ENCODE measurements at regions not wholly inside any gene's neighbourhood (a gene's known extent, or its start where the extent isn't known, plus 50 kb on each side); places are given as distances from the start of the nearest gene placed in this dataset.
"Not testable (repeated sequence)": the region's sequence is repeated elsewhere in the genome, so short reads cannot be mapped to it uniquely, and the experiment has no call there.

DNA sequence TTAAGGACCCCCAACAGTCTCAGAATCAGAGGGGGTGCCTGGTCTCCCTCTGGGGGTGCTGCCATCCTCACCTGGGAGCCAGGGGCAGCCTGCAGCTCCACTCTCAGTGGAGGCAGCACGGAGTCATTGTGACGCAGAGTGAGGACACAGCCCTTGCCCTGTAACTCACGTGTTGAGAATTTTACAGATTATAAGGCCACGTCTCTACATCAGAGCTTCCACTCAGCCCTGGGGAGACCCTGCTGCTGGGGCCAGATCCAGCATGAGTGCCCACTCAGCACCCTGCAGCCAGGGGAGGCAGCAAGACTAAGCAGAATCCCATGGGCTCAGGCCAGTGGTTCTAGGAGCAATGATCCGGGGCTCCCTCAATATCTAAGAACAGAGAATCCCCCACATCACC, 137.4 kb upstream of the AFDN start:
- H3K4me3 Mint-ChIP-seq, result no peak overlapping the region
- no peaks in the 10 kb centered on the region for H3K36me3 Mint-ChIP-seq
- peaks cover 16% of the 10 kb centered on the region for H3K27me3 Mint-ChIP-seq
- H3K9me3 Mint-ChIP-seq, result no peaks in the 10 kb centered on the region
- H3K4me1 Mint-ChIP-seq, result no peaks in the 10 kb centered on the region
- H3K27ac Mint-ChIP-seq, result no peak overlapping the region

DNA sequence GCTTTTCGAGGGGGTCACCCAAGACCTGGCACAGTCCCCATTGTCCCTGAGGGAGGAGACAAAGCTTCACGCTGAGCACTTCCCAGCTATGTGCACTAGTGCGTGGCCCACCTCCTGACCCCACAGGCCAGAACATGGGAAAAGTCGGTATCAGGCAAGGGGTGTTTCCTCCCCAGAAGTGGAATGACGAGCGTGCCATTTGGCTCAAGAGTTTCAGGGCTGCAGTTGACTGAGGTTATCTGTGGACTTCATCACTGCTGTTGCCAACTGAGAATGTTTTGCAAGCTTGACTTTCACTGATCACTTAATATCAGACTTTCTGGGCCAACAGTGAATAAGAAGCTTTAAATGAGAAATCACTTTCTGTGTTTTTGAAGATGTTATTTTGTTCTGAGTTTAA, 137.0 kb upstream of the AFDN start:
- no peaks in the 10 kb centered on the region for H3K9me3 Mint-ChIP-seq
- H3K27ac Mint-ChIP-seq, result no peak overlapping the region
- no peaks in the 10 kb centered on the region for H3K36me3 Mint-ChIP-seq
- peaks cover 16% of the 10 kb centered on the region for H3K27me3 Mint-ChIP-seq
- no peak overlapping the region for H3K4me3 Mint-ChIP-seq
- no peaks in the 10 kb centered on the region for H3K4me1 Mint-ChIP-seq

DNA sequence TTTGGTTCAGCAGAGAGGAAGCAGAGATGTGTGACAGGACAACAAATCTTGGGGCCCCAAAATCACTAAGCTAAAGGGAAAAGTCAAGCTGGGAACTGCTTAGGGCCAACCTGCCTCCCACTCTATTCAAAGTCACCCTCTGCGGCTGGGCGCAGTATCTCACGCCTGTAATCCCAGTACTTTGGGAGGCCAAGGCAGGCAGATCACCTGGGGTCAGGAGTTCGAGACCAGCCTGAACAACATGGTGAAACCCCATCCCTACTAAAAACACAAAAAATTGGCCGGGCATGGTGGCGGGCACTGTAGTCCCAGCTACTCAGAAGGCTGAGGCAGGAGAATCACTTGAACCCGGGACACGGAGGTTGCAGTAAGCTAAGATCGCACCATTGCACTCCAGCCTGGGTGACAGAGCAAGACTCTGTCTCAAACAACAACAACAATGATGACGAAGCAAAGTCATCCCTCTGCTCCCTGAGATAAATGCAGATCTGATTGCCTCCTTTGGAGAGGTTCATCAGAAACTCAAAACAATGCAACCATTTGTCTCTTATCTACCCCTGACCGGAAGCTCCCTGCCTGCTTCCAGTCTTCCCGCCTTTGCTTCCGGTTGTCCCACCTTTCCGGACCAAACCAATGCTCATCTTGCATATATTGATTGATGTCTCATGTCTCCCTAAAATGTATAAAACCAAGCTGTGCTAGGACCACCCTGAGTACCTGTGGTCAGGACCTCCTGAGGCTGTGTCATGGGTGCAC, 136.4 kb upstream of the AFDN start:
- peaks cover 12% of the 10 kb centered on the region for H3K27me3 Mint-ChIP-seq
- not testable (repeated sequence) for H3K4me3 Mint-ChIP-seq, H3K4me1 Mint-ChIP-seq, H3K9me3 Mint-ChIP-seq, H3K36me3 Mint-ChIP-seq, H3K27ac Mint-ChIP-seq

DNA sequence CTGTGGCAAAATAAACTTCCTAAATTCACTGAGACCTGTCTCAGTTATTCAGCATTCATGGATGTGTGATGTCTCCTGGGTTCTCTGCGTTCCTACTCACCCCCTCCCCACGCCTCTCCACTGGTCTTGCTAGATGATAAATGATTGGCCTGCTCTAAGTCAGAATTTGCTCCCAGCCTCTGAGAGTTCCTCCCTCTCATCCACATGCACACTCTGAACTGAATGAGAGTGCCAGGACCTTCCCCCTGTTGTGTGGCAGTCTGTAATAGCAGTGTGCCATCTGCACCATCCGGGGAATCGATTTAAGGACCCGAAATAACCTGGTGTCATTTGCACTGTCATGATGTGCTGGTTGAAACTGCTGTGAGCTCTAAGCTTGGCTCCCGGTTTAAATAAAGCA, 135.8 kb upstream of the AFDN start:
- Mint-ChIP-seq H3K4me1 (no peaks in the 10 kb centered on the region), H3K36me3 (no peaks in the 10 kb centered on the region), H3K27me3 (peaks cover 11% of the 10 kb centered on the region), H3K9me3 (no peaks in the 10 kb centered on the region), H3K4me3 (no peak overlapping the region), H3K27ac (no peak overlapping the region)

DNA sequence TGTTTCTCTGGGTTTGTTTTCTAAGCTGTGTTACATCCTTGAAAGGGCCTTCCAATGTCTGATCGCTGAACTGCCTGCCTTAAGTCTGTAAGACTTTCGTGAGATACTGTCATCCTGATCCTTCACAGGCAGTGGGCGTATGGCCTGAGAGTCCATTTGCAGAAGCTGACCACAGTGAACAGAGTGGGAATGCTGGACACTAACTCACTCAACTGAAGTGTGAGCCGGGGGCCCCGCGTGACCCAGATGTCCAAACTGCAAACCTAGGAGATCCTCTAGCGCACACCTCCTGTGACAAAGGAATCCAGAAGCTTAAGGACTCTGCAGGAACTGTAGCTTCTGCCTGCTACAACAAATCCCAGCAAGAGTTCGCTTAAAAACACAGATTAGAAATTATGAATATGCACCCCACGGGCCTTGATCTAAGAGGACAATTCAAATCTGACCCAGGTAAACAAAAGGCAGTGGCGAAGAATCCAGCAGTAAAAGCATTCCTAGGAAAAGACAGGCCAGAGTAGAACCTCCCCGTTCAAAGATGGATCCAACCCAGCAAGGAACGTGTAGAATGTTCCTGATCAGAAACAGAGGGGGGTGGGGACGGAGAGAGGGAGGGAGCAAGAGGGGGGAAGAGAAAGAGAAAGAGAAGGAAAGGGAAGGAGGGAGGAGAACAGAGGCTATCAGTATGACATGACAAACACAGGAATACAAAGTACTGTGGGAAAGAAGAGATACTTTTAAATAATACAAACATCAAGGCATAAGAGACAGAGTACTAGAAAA, 135.0 kb upstream of the AFDN start:
- H3K4me3 Mint-ChIP-seq, result no peak overlapping the region
- no peaks in the 10 kb centered on the region for H3K36me3 Mint-ChIP-seq
- H3K27ac Mint-ChIP-seq, result no peak overlapping the region
- H3K9me3 Mint-ChIP-seq, result no peaks in the 10 kb centered on the region
- peaks cover 10% of the 10 kb centered on the region for H3K27me3 Mint-ChIP-seq
- H3K4me1 Mint-ChIP-seq, result no peaks in the 10 kb centered on the region

DNA sequence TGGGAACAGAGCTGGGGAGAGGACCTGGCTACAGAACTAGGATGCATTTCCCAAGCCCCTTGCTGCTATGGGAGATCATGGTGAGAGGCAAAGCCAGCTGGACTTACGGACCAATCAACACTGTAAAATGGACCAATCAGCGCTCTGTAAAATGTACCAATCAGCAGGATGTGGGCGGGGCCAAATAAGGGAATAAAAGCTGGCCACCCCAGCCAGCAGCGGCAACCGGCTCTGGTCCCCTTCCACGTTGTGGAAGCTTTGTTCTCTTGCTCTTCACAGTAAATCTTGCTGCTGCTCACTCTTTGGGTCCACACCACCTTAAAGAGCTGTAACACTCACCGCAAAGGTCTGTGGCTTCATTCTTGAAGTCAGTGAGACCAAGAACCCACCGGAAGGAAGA, 133.2 kb upstream of the AFDN start:
- H3K4me1 Mint-ChIP-seq, H3K4me3 Mint-ChIP-seq, H3K27ac Mint-ChIP-seq, H3K27me3 Mint-ChIP-seq, H3K36me3 Mint-ChIP-seq, H3K9me3 Mint-ChIP-seq: not testable (repeated sequence)

DNA sequence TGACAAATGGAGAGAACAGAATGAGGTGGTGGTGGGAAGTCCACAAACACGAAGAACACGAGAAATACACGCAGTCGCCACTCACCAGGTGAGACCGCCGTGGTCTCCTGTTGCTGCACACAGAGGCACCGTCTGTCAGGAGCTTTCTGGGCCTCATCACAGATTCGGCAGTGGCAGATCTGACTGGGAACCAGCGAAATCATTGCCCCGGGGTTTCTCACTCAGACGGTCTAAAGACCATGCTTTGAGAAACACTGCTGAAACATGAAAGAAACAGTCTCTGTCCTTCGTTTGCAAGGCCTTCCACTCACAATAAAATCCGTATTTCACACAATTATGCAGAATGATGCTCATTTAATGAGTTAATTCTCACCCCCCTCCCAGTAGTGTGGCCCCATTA, 130.9 kb upstream of the AFDN start:
- no peaks in the 10 kb centered on the region for H3K9me3 Mint-ChIP-seq
- H3K27me3 Mint-ChIP-seq, result peaks cover 6% of the 10 kb centered on the region
- H3K4me1 Mint-ChIP-seq, result peaks cover 20% of the 10 kb centered on the region
- H3K4me3 Mint-ChIP-seq, result no peak overlapping the region
- no peaks in the 10 kb centered on the region for H3K36me3 Mint-ChIP-seq
- no peak overlapping the region for H3K27ac Mint-ChIP-seq

DNA sequence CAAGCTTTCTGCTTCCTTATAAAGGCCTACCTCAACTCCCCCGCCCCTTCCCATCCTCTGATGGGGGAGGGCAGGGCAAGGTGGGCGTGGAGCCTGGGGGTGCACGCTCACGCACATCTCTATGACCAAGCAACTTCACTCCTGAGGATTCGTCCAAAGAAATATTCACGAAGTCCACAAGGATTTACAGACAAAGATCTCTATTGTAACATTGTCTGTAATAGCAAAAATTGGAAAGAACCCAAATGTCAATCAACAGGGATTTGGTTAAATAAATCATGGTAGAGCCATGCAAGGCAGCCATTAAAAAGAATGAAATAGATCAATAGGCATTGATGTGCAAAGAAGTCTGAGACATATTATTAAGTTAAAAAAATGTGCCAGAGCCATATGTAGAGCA, 130.4 kb upstream of the AFDN start:
- no peak overlapping the region for H3K4me3 Mint-ChIP-seq

DNA sequence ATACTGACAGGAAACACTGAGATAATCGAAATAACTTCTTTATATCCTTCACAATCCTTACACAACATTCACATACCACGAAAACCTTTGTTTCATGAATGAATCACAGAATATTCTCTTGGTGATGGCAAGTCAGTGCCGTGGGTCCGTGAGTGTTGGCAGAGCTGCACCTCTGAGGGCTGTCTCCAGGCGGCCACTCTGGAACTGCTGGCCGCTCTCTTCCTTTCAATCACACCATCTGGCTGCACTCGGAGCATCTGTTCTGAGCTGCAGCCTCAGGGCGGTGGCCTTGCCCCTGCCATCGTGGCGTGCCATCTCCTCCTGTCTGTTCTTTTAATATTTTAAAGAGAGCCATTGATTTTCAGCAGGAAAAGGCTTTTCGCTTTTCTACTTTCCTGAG, 129.4 kb upstream of the AFDN start:
- H3K27me3 Mint-ChIP-seq, result peaks cover 6% of the 10 kb centered on the region
- no peak overlapping the region for H3K27ac Mint-ChIP-seq
- H3K4me3 Mint-ChIP-seq, result no peak overlapping the region
- no peaks in the 10 kb centered on the region for H3K9me3 Mint-ChIP-seq
- no peaks in the 10 kb centered on the region for H3K36me3 Mint-ChIP-seq
- H3K4me1 Mint-ChIP-seq, result peaks cover 21% of the 10 kb centered on the region

More for the DNA sequence above, 130.4 kb upstream of the AFDN start:
- Mint-ChIP-seq H3K4me1 (peaks cover 21% of the 10 kb centered on the region), H3K36me3 (no peaks in the 10 kb centered on the region), H3K27me3 (peaks cover 4% of the 10 kb centered on the region), H3K9me3 (no peaks in the 10 kb centered on the region), H3K27ac (no peak overlapping the region)

DNA sequence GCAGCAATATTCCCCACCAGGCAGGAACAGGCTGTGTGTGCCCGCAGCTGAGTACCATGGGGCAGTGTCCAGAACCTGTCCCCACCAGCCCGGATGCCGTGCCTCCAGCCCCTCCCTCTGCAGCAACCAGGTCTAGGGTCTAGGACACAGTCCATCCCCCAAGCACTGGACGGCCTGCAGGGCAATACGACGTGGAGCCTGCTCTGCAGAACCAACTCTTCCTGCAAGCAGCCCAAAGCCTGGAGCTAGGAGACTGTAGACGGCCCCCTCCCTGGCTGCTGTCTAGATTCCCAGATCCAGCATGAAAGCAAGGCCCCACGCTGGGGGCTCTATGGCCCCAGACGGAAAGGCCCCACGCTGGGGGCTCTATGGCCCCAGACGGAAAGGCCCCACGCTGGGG, 128.2 kb upstream of the AFDN start:
- Mint-ChIP-seq H3K27ac (no peak overlapping the region), H3K4me1 (peaks cover 21% of the 10 kb centered on the region), H3K36me3 (no peaks in the 10 kb centered on the region), H3K9me3 (no peaks in the 10 kb centered on the region), H3K27me3 (peaks cover 7% of the 10 kb centered on the region), H3K4me3 (no peak overlapping the region)

DNA sequence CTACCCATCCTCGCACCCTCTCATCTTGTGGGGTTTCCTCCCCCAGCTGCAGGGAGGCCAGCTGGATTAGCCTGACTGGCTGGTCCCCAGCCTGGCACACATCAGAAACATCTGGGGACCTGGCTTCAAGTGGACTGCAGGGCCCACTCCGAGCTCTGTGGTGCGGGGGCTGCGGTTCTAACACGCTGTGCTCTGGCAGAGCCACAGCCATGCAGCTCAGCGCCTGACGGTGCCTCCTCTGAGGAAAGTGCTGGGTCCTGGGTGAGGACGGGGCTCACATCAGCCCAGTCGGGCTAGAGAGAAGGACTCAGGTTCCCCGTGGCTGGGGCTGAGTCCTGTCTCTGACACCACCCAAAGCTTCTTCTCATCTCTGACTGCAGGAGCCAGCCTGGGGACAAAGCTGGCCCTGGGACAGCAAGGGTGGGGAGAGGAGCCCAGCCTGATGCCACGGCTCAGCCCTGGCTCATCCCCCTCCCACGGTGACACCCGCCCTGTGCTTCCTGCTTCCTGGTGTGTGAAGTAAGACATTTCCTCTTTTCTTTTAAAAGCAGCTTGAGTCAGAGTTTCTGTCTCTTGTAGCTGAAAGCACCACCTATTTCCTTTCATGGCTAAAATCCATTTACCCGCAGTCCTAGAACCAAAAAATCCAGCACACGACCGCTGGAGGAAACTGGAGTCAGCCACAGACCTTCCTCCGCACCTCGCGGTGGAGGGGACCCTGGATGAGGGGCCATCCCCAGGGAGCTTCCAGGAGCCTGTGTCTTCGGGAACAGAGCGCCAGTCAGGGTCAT, 127.4 kb upstream of the AFDN start:
- Mint-ChIP-seq H3K4me3 (peak overlapping the region; percentile 85), H3K4me1 (peaks cover 21% of the 10 kb centered on the region), H3K36me3 (no peaks in the 10 kb centered on the region), H3K27ac (peak overlapping the region; percentile 92), H3K9me3 (no peaks in the 10 kb centered on the region), H3K27me3 (peaks cover 5% of the 10 kb centered on the region)

DNA sequence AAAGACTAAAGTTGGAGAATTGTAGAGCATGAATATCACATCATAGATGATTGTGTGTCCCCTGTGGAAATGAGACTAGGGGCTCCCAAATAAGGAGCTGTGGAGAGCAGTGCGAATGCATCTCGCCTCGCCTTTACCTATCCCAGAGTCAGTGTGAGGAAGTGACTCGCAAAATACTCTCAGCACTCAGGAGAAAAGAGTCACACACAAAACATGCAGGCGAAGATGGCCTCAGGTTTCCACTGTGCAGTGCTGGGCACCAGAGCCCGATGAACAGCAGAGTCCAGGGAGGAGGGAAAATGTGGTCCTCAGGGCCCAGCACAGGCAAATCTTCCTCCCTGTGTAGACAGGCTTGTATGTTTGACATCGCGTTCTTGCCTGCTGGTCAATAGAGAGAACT, 126.5 kb upstream of the AFDN start:
- Mint-ChIP-seq H3K9me3 (no peaks in the 10 kb centered on the region), H3K4me3 (peak overlapping the region; percentile 85), H3K27ac (peak overlapping the region; percentile 62), H3K27me3 (peaks cover 5% of the 10 kb centered on the region), H3K36me3 (no peaks in the 10 kb centered on the region), H3K4me1 (peaks cover 27% of the 10 kb centered on the region)

DNA sequence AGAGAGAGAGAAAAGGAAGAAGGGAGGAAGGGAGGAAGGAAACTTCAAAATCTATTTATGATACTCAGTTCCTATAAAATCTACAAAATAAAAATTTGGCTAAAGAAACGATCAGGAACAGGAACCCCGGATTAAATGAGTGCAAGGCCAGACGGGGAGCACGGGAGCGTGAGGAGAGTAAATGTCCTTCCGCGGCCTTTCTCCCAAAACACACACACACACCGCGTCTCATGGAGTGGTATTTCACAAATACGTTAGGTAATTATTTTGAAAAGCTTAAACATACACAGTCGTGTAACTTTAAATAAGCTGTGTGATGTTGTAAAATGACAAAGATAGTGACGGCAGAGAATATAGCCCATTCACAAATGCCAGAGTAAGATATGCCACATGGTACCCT, 125.7 kb upstream of the AFDN start:
- Mint-ChIP-seq H3K27me3 (peaks cover 5% of the 10 kb centered on the region), H3K9me3 (no peaks in the 10 kb centered on the region), H3K36me3 (no peaks in the 10 kb centered on the region), H3K4me3 (no peak overlapping the region), H3K27ac (peak overlapping the region; percentile 62), H3K4me1 (peaks cover 35% of the 10 kb centered on the region)

DNA sequence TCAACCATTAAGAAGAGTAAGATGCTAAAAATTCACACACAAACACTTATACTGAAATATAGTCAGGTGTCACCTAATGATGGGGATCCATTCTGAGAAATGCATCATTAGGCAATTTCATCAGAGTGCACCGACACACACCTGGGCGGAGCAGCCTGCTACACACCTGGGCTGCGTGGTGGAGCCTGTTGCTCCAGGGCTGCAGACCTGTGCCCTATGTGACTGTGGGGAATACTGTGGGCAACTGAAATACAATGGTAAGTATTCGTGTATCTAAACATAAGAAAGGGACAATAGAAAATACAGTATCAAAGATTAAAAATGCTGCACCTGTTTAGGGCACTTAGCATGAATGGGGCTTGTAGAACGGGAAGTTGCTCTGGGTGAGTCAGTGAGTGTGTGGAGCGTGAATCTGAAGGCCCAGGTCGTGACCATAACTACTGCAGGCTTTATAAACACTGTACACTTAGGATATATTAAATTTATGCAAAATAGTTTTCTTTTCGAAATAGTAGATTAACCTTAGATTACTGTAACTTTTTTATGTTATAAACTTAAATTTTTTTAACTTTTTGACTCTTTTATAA, 124.4 kb upstream of the AFDN start:
- Mint-ChIP-seq H3K9me3 (no peaks in the 10 kb centered on the region), H3K27ac (no peak overlapping the region), H3K36me3 (no peaks in the 10 kb centered on the region), H3K4me3 (no peak overlapping the region), H3K4me1 (peaks cover 48% of the 10 kb centered on the region), H3K27me3 (peaks cover 7% of the 10 kb centered on the region)

DNA sequence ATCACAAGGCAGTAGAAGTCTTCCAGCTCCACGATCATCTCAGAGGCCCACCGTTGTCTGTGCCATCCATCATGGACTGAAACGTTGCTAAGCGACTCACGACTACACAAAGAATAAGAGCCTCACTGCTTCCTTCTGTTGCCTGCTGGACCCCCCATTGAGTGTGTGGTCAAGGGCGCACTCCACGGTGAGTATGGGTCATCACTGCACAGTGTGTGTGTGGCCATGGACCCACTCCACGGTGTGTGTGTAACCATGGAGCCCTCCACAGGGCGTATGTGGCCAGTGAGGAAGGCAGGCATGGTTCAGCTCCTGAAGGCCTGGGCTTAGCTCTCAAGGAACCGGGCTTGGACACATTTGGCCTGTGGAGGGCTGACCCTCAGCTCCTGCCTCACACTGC, 123.4 kb upstream of the AFDN start:
- Mint-ChIP-seq H3K27me3 (peaks cover 14% of the 10 kb centered on the region), H3K27ac (no peak overlapping the region), H3K4me1 (peaks cover 53% of the 10 kb centered on the region), H3K9me3 (no peaks in the 10 kb centered on the region), H3K36me3 (no peaks in the 10 kb centered on the region), H3K4me3 (no peak overlapping the region)

DNA sequence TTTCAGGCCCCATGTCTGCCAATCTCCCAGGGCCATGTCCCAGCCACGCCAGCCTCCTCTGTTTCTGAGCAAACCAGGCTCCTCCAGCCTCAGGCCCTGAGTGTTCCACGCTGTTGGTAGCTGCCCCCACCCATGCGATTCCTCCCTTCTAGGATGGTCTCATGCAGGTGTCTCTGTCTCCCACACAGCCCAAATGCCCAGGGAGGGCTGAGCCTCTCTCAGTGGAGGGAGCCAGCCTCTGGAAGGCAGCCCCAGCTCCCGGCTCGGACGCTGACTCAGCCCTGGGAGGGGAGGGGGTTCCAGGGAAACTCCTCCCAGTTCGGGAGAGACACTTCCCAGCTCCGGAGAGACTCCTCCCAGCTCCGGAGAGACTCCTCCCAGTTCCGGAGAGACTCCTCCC, 122.9 kb upstream of the AFDN start:
- no peaks in the 10 kb centered on the region for H3K9me3 Mint-ChIP-seq
- H3K36me3 Mint-ChIP-seq, result no peaks in the 10 kb centered on the region
- H3K27me3 Mint-ChIP-seq, result peaks cover 18% of the 10 kb centered on the region
- peaks cover 56% of the 10 kb centered on the region for H3K4me1 Mint-ChIP-seq
- H3K4me3 Mint-ChIP-seq, result no peak overlapping the region
- H3K27ac Mint-ChIP-seq, result no peak overlapping the region

Data from activated naive CD4-positive, alpha-beta T cell treated with anti-CD3 and anti-CD28 coated beads, Interleukin-2, amount 50 U/mL, for 24 hours (primary cell).